Chondrocyte (in vitro differentiated cells): ENCODE measurements at regions not wholly inside any gene's neighbourhood (a gene's known extent, or its start where the extent isn't known, plus 50 kb on each side); places are given as distances from the start of the nearest gene placed in this dataset.

ENCODE experiments used
- DNase-seq: peaks from one replicate; pipeline ENCODE4 v3.0.0; 2021; ENCODE audit warnings: mixed read lengths, low spot score
- H3K27ac Mint-ChIP-seq: one replicate; pipeline ENCODE4 v1.8.0; 2021; ENCODE audit warnings: mild to moderate bottlenecking, moderate library complexity, mixed read lengths; ENCODE audit not compliant: unreplicated experiment
- H3K27me3 Mint-ChIP-seq: 2 replicates; pipeline ENCODE4 v1.8.0; 2021; ENCODE audit warnings: low read depth, mixed read lengths
- H3K36me3 Mint-ChIP-seq: 2 replicates; pipeline ENCODE4 v1.8.0; 2021; ENCODE audit warnings: low read depth, mixed read lengths
- H3K4me1 Mint-ChIP-seq: 2 replicates; pipeline ENCODE4 v1.8.0; 2021; ENCODE audit warnings: low read depth, mild to moderate bottlenecking, mixed read lengths
- H3K4me3 Mint-ChIP-seq: one replicate; pipeline ENCODE4 v1.8.0; 2021; ENCODE audit warnings: mild to moderate bottlenecking, moderate library complexity, mixed read lengths; ENCODE audit not compliant: unreplicated experiment
- H3K9me3 Mint-ChIP-seq: 2 replicates; pipeline ENCODE4 v1.8.0; 2021; ENCODE audit warnings: low read depth, mixed read lengths
- CTCF ChIP-seq: fragments of 200-600 bp; sonication (generic); IDR thresholded peaks from 2 replicates; pipeline ENCODE4 v1.5.0; 2021; ENCODE audit warnings: antibody characterized with exemption, mild to moderate bottlenecking, moderate library complexity

- H3K9me3 Mint-ChIP-seq = no peaks in the 10 kb centered on the region
- no peaks in the 10 kb centered on the region for H3K4me1 Mint-ChIP-seq
- H3K27me3 Mint-ChIP-seq = peaks cover 2% of the 10 kb centered on the region
Observed at GRCh38 chr5:2254880-2255750, 372.4 kb upstream of the IRX4 start.

GRCh38 chr5:2254406-2254805 is 371.7 kb upstream of the IRX4 start:
- H3K4me1 Mint-ChIP-seq = no peaks in the 10 kb centered on the region
- H3K36me3 Mint-ChIP-seq = no peaks in the 10 kb centered on the region
- TF ChIP-seq CTCF = peak; percentile 36
- no peak overlapping the region for H3K27ac Mint-ChIP-seq
- H3K9me3 Mint-ChIP-seq = no peaks in the 10 kb centered on the region
- DNase-seq = no peak
- no peak overlapping the region for H3K4me3 Mint-ChIP-seq
- peaks cover 2% of the 10 kb centered on the region for H3K27me3 Mint-ChIP-seq

More at GRCh38 chr5:2254880-2255750, 372.4 kb upstream of the IRX4 start:
- H3K36me3 Mint-ChIP-seq = no peaks in the 10 kb centered on the region
- no peak overlapping the region for H3K27ac Mint-ChIP-seq
- DNase-seq = peak; percentile 83
- H3K4me3 Mint-ChIP-seq = no peak overlapping the region
- no peak for TF ChIP-seq CTCF

DNA sequence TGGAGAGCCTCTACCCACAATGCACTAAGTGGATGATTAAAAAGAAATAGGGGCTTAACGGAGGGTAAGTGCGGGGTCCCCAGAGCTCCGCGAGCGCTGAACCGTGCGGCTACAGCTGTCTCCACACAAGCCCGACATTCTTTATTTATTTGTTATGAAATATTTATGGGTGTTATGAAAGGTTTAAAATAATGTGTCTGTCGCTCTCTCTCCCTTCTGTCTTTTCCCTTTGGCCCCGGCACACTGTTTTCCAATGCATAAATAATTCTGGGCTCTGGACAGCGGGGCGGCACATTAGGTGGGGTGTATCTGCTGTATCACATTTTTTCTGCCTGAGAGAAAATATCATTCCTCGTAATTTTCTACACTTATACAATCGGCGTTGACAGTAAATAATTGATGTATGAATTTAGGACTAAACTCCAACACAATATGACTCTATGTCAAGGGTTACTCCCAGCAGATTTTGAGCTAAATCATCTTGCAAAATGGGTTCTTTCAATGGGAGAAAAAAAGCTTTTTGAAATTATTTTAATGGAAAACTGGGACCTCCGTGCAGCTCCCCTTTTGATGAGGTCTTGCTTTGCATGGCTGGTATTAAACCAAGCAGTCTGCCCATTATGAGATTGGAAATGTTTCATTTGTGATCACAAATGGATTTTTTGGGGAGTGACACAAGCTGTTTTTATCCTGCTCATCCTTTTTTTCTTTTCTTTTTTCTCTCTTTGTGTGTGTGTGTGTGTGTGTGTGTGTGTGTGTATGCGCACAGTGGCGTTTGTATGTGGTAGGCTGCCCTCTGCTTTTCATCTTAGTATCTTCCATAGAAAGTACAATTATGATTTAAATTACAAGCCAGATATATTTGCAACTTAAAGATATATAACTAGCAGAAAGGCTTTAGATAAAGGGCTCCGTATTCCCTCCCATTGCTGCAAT is 370.6 kb upstream of the IRX4 start:
- H3K9me3 Mint-ChIP-seq = peaks cover under 1% of the 10 kb centered on the region
- DNase-seq = no peak
- H3K36me3 Mint-ChIP-seq = no peaks in the 10 kb centered on the region
- TF ChIP-seq CTCF = no peak
- no peak overlapping the region for H3K27ac Mint-ChIP-seq
- H3K4me1 Mint-ChIP-seq = no peaks in the 10 kb centered on the region
- H3K4me3 Mint-ChIP-seq = no peak overlapping the region
- H3K27me3 Mint-ChIP-seq = peaks cover 2% of the 10 kb centered on the region

DNA sequence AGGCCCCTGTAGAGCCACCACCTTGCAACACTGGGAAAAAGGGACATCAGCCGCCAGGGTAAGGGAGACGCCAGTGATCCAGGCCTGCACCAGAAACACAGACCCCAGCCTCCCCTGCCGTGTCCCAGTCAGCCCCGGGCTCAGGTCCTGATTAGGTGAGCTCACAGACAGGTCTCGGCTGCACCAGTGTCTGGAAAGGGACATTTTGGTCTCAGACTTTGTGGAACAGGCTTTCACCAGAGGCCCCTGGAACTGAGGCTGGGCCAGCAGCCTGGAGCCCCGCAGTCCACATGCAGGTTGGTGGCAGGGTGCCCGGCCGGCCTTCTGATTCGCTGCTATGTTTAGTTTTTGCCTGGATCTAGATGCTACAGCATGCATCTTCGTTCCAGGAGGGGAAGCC is 369.0 kb upstream of the IRX4 start:
- H3K36me3 Mint-ChIP-seq = no peaks in the 10 kb centered on the region
- H3K27me3 Mint-ChIP-seq = peaks cover 2% of the 10 kb centered on the region
- H3K27ac Mint-ChIP-seq = no peak overlapping the region
- H3K4me1 Mint-ChIP-seq = no peaks in the 10 kb centered on the region
- H3K4me3 Mint-ChIP-seq = no peak overlapping the region
- H3K9me3 Mint-ChIP-seq = peaks cover 12% of the 10 kb centered on the region
- TF ChIP-seq CTCF = no peak
- DNase-seq = peak; percentile 67

DNA sequence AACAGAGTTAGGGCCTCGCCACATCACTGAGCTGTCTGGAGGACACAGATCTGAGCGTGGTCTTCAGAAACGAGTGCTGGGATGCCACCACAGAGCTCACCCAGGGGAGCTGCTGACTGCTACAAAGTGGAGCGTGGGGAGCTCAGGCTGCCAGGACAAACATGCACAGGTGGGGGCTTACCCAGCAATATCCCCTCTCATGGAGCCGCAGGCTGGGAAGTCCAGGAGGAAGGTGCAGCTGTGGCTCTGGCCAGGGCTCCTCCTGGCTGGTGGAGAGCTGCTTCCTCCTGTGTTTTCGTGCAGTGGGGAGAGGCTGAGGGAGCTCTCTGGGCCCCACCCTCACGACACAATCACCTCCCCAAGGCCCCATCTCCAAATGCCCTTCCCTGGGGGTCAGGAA is 368.6 kb upstream of the IRX4 start:
- Mint-ChIP-seq H3K27me3 (peaks cover 2% of the 10 kb centered on the region), H3K4me3 (no peak overlapping the region), H3K9me3 (peaks cover 12% of the 10 kb centered on the region), H3K36me3 (no peaks in the 10 kb centered on the region), H3K4me1 (no peaks in the 10 kb centered on the region), H3K27ac (no peak overlapping the region)
- no peak for TF ChIP-seq CTCF
- DNase-seq = peak; percentile 63
